GM12891 (cell line): ENCODE measurements at regions not wholly inside any gene's neighbourhood (a gene's known extent, or its start where the extent isn't known, plus 50 kb on each side); places are given as distances from the start of the nearest gene placed in this dataset.

ENCODE experiments used
- POLR2A ChIP-seq: IDR thresholded peaks from 2 replicates; pipeline ENCODE4 v1.6.1; 2011; ENCODE audit warnings: low read depth, low read length, control low read depth
- POLR2AphosphoS5 ChIP-seq: IDR thresholded peaks from 2 replicates; pipeline ENCODE4 v1.6.1; 2011; ENCODE audit warnings: low read depth, low read length, control low read depth
- SPI1 ChIP-seq: IDR thresholded peaks from 2 replicates; pipeline ENCODE4 v1.6.1; 2011; ENCODE audit warnings: low read depth, low read length, control low read depth
- TAF1 ChIP-seq: IDR thresholded peaks from 2 replicates; pipeline ENCODE4 v1.6.1; 2011; ENCODE audit warnings: low read depth, low read length, control low read depth

- TF ChIP-seq POLR2A (no peak), SPI1 (no peak), TAF1 (no peak), POLR2AphosphoS5 (no peak)
Measured at GRCh38 chr4:12595986-12596385, 888.2 kb downstream of the RAB28 start.
